NCI-H226 (cell line): ENCODE measurements at regions not wholly inside any gene's neighbourhood (a gene's known extent, or its start where the extent isn't known, plus 50 kb on each side); places are given as distances from the start of the nearest gene placed in this dataset.
"Not testable (repeated sequence)": the region's sequence is repeated elsewhere in the genome, so short reads cannot be mapped to it uniquely, and the experiment has no call there.

Experiments
- DNase-seq: peaks from one replicate; pipeline ENCODE4 v3.0.0-alpha.2; 2015

DNA sequence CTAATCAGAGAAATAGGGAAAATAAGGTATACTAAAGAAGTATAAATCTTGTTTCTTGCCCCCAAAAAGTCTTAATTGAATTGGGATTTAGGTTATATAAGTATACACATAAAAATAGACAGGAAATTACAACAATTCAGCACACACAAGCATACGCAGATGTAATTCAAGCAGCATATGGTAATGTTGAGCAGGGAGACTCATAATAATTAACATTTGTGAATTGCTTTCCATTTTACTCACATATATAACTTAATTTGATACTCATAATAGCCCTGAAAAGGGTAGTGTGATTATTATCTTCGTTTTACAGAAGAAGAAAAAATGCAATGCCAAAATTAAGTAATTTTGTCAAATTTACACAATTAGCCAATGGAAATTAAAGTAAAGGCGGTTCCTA lies 313.5 kb upstream of the ECI2 start:
- DNase-seq = no peak

DNA sequence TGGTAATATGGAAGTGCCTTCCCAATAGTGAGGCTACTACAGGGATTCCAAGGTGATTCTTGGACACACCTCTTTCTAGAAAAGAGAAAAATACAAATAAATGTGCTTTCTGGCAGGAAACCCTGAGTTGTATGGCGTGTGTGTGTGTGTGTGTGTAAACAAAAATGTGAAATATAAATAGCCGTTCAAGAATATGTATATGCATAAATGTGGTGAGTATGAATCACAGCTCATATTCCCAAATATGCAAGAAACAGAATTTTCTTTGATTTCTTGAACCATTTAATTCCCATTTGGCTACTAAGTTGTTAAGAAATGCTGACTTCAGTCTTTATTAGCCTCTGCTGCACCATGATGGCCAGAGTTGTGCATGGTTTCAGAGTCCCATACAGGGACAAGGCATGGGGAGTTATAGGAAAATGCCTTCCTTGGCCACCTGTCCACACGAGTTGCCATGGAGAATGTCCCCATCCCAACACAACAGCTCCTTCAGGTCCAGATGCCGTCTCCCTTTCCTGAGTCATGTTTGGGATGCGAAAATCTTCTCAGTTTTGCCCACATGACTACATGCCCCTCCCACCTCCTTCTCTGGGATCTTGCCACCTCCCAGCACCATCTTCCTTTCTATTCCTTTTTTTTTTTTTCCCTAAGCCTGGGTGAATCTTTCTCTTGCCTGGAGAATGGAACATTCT lies 312.4 kb upstream of the ECI2 start:
- DNase-seq = no peak

DNA sequence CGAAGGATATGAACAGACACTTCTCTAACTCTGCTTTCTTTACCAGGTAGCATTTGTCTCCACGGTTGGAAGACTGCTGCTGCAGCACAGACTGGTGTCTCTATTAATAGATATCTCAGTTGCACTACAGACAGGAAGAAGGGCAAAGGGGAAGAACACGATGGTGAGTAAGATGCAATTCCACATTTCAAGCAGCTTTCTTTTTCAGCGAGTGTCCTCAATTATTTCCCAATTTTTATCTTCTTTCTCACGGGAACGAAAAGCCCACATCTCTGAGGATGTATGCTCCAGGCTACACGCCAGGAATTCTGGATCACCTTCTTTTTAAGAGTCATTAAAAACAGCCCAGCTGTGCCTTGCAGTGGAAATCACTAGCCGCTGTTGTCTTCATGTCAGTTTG lies 311.6 kb upstream of the ECI2 start:
- DNase-seq = peak; percentile 22

DNA sequence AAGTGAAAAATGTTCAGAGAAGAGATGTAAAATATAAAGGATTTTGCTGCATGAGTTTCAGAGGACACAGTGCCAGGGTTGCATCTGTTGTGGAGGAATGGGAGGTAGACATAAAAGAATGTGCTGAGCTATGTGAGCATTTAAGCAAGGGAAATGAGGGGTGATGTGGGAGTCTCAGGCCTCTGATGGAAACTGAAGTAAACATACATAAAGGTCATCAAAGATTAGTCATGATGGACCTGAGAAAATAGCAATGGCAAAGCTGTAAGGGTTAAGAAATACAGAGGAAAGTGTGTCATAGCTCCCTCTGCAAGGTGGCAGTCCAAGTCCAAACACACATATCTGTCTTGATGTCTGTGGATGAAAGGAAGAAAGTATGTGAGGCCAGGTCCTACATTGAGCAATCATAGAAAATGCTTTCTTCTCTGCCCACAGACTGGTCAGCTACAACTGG lies 306.6 kb upstream of the ECI2 start:
- peak; percentile 86 for DNase-seq

DNA sequence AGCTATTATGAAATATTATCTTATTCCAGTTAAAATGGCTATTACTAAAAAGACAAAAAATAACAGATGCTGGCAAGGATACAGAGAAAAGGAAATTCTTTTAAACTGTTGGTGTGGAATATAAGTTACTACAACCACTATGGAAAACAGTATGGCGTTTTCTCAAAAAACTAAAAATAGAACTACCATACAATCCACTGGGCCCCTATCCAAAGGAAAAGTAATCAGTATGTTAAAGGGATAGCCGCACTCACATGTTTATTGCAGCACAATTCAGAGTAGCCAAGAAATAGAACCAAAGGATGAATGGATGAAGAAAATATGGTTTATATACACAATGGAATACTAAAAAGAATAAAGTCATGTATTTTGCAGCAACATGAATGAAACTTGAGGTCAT lies 303.8 kb upstream of the ECI2 start:
- no peak for DNase-seq

DNA sequence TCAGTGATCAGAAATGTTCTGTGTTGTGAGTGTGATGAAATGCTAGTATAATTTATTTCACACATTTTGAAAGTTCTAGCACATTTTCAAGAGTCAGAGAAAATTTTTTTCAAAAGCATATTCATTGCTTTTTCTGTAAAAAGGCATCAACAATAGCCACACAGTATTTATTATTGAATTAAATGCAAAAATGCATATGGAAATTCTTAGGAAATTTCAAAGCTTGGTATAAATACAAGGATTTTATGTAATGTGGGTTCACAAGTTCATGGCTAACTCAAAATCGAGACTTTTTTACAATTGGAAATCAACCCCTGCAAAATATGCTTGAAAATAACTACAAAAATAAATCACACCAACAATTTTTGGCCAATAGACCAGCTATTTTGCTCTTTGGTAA lies 302.0 kb upstream of the ECI2 start:
- no peak for DNase-seq

DNA sequence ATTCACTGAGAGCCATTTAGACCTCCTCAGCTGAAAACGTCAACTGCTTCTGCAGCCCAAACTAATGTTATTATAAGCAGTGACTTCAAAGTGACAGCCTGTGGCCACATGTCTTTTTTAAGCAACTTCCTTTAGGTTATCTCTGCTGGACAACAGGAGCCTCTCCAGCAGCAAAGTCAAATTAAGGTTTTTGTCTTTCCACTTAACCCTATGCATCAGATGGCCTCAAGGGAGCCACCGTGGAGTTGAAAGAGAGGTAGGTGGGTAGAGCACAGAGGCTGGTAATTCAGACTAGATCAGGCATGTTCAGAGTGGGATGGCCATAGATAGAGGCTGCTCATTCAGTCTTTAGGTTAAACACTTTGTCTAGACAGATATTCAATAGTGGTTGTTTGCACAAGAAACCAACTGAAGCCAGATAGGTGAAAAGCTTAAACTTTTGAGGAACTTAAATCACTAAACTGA lies 300.6 kb upstream of the ECI2 start:
- no peak for DNase-seq

DNA sequence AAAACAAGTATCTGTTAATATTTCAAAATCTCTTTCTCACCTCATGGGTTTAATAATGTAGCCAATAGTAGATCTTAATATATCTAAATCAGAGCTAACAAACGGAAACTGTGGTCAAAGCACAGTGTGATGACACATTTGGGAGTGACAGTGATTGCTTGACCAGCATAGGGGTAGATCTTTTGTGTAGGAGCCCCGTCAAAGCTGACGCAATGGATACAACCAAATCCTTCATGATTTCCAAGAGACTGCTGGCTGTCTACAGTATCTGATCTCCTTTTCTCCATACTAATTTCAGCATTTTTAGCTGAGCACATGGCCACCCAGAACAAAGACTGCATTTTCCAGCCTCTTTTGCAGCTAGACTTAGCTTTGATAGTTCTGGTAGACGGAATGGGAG lies 299.3 kb upstream of the ECI2 start:
- DNase-seq = no peak

DNA sequence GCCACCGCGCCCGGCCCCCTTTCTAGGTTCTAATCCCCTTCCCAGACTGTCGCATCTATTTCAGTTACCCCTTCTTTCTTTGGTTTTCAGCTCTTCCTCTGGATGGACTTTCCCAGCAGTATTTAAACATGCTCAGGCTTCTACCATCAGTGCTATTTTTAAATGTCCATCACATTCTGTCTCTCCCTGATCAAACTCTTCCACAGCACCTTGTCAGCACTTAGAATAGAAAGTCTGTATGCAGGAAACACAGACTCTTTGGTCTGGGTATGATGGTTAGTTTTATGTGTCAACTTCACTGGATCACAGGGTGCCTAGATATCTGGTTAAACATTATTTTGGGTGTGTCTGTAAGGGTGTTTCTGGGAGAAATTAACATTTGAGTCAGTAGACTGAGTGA lies 297.8 kb upstream of the ECI2 start:
- no peak for DNase-seq

DNA sequence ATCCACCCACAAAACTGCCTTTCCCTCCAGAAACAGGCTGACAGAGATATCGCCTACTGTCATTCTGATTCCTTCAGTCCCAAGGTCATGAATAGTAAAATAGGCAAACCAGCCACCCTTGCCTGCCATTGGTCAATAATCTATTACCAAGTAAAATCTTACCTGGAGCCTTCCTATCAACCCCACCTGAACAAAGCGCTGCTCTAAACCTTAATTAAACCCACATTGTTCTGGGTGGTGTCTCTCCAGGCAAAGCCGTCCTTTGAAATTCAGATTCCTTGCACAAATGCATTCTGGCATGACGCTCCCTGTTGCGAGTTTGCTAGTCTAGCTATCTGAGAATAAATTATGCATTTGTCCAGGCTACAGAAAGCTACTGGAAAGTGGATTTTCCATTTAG lies 291.6 kb upstream of the ECI2 start:
- DNase-seq = no peak

DNA sequence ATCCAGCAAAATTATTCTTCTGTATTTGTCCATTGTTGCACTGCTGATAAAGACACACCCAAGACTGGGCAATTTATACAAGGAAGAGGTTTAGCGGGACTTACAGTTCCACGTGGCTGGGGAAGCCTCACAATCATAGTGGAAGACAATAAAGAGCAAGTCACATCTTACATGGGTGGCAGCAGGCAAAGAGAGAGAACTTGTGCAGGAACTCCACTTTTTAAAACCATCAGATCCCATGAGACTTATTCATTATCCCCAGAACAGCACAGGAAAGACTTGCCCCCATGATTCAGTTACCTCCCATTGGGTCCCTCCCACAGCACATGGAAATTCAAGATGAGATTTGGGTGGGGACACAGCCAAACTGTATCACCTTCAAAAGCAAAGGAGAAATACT lies 286.5 kb upstream of the ECI2 start:
- no peak for DNase-seq

DNA sequence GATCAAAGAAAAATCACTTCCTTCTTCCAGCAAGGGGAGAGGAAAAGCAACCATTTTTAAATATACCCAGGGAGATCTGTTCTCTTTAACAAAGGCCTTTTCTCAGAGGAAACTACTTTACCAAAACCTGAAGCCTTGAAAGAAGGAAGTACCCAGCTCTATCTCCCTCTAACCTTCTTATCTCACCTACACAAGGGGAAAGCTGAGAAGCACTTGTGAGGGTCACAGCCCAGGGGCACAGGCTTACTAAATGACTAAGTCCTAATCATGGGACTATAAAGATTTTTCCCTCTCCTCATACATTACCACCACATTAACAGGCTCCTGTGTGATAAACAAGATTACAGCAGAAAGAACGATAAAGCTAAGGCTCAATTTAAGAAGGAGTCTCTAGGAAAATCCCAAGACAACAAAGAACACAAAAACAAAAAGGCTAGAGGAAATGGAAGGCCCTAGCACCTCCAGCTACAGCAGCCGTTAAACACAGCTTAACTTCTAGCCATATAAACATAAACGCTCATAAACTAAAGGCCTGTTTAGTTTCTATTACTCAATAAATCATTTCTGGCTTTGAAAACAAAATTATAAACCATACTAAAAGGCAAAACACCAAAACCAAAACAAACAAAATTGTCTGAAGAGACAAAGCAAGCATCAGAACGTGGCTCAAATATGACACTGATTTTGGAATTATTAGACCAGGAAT lies 284.9 kb upstream of the ECI2 start:
- no peak for DNase-seq

DNA sequence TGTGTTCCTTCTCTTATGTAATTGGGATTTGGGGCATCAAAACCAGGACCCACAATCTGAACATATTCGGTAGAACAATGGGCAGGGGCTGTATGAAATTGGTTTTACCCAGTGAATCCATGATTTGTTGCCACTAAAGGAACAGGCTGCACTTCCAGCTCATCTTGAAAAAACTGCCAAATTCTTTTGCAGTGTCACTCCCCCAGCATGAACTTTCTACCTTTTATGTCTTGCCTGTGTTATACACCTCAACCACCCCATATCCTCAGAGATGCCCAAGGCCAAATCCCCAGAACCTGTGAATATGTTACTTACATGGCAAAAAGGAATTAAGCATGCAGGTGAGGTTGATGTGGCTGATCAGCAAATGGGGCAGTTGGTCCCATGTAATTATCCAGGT lies 280.2 kb upstream of the ECI2 start:
- DNase-seq = no peak

DNA sequence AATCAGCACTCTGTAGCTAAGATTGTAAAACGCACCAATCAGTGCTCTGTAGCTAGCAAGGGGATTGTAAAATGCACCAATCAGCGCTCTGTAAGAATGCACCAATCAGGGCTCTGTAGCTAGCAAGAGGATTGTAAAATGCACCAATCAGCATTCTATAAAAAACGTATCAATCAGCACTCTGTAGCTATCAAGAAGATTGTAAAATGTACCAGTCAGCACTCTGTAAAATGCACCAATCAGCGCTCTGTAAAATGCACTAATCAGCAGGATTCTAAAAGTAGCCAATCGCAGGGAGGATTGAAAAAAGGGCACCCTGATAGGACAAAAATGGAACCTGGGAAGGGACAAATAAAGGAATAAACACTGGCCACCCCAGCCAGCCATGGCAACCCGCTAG lies 278.7 kb upstream of the ECI2 start:
- DNase-seq = not testable (repeated sequence)

DNA sequence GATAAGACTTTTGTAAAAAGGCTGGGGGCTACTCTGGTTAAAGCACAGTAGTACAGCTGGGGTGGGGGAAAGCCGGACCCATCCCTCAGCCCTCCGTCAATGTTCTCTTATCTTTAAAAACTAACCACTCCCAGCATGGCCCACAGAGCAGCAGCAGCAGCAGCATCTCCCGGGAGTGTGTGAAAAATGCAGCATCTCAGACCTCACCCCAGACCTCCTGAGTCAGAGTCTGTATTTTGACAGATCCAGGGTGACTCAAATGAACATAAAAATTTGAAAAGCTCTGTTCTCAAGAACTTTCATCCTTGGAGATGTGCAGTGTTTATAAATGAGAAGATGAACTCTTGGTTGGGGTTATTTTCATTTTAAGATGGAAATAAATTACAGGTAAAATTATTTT lies 277.7 kb upstream of the ECI2 start:
- DNase-seq = no peak

DNA sequence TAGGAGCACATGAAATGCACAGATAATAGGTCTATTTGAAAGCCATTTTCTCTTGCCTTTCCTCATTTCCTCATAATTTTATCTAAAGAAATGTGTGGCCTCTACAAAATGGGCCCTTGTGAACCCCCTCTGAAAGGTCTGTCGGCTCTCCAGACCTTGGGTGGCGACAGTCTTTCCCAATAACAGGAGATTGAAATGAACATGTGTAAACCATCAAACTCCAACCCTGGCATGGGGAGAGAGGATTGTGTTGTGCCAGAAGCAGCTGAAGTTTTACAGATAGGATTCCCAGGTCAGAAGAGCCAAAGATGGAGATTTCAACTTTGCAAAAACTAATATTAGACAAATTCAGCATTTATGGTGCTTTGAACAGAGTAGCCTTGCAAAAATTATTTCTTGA lies 277.1 kb upstream of the ECI2 start:
- DNase-seq = no peak

DNA sequence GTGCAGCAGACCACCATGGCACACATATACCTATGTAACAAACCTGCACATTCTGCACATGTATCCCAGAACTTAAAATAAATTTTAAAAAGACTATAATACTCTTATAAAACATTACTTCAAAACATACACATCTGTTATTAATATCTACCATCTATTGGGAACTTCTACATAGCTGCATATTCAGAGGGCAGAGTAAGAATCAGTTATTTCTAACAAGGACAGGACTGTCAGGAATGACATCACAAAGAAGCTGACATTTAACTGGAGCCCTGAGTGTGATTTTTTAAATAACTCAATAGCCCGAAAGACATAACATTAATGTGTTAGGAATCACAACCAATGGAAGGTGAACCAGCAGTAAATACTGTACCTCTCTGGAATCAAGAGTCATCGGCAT lies 276.7 kb upstream of the ECI2 start:
- no peak for DNase-seq

DNA sequence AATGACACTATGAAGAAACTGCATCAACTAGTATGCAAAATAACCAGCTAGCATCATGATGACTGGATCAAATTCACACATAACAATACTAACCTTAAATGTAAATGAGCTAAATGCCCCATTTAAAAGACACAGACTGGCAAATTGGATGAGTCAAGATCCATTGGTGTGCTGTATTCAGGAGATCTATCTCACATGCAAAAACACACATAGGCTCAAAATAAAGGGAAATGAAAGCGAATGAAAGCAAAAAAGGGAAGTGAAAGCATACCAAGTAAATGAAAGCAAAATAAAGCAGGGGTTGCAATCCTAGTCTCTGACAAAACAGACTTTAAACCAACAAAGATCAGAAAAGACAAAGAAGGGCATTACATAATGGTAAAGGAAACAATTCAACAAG lies 272.3 kb upstream of the ECI2 start:
- DNase-seq = not testable (repeated sequence)

DNA sequence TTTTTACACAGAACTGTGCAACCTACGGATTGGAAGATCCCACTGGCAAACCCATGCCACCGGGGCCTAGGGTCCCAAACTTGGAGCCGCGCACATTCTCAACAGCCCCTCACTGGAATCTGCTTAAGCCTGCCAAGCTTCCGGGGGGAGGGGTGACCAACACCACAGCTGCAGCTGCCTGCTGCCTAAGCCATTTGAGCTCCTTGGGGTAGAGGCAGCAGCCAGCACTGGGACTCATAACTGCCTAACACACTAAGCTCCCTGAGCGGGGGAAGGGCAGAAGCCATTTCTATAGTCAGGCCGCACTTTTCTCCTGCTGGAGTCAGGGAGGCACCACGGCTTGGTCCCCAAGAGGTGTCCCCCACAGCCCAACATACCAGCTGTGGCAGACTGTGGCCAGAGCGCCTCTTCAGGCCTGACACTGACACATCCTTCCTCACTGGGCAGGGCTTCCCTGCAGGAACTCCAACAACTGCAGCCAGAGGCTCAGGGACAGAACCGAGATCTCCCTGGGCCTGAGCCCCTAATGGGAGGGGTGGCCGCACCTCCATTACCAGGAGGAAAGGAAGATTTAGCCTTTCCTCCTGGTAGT lies 270.3 kb upstream of the ECI2 start:
- DNase-seq = no peak

DNA sequence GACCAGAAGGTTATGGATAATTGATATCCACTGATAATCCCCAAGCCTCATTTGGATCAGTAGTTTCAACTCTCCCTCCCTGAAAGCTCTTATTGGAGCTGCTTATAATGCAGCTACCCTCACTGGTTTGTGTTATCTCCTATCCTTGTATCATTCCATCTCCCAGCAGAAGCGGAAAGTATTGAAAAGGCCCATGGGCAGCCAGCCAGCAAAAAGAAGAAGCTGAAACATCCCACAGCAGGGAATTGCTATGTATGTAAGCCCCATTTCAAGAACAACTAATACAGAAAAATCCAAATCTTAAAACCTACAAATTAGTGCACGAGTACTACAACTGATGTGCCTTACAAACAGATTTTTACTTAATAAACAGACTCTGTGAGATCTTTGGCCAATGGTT lies 269.0 kb upstream of the ECI2 start:
- no peak for DNase-seq

DNA sequence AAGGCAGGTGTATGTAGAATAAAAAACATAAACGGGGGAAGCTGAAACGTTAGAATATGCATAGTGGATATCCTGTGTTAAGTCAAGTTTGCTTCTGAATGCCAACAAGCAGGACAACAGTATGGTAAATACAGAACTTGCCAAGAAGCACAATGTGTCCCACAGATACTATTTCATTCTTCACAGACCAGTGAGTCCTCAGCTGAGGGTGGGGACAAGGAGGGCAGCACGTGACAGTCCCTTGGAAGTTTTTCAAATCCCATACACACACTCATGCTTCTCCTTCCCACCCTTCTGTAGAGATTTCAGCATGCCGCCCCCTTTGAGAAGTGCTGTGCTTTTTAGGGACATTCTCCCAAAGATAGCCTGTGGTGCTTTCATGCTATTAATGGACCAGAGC lies 268.5 kb upstream of the ECI2 start:
- DNase-seq = no peak

DNA sequence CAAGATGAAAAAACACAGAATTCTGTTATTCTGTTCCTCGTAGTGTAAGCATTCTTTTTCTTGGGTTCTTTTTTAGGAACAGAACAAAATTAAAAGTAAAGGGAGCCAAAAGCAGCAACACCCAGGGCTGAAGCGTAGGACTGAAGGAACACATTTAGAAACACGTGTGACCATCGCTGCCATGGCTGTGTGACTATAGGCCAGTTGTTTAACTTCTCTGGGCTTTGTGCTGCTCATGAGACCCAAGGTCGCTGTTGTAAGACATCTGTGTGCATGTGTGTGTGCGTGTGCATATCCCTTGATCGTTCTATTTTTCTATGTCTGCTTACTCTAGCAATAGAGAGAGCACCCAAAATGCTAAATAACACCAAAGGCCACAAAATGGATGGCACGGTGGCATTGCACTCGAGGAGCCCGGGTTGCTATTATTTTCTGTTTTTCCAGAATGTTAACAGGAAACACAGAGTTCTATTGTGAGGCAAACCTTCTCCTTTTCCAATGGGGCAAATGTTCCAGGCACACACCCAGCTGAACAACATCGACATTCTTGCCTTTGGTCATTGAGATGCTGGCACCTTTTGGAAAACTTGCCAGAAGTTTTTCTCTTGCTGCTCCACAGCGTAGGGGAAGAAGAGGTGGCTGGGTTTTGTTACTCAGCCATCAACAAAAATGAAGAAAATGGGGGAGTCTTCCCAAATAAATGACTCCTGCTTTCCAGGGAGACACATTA lies 267.8 kb upstream of the ECI2 start:
- DNase-seq = no peak

DNA sequence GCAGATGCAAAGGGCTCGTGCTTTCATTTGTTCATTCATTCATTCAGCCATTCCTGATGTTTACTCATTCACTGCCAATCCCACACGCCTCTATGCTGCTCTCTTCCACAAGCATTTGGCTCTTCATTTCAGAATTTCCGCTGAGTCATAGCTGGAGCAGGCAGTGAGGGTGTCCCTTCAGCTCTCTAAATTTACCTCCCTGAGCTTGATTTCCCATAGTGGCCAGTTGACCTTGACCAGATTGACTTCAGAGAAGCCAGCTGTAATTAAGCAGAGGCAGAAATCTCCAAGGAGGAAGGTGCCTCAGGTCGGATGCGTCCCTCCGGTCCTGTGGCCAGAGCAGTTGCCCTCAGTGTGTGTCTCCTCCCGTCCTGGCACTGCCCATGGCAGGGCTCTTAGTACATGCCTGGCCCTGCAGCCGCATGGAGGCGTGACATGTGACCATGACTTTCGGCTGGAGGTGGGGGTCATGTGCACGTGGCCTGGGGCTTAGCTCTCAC lies 267.2 kb upstream of the ECI2 start:
- DNase-seq = peak; percentile 75
